Natural killer cell (primary cell): ENCODE measurements at regions not wholly inside any gene's neighbourhood (a gene's known extent, or its start where the extent isn't known, plus 50 kb on each side); places are given as distances from the start of the nearest gene placed in this dataset.

ENCODE experiments used
- ATAC-seq, 3 donors: fragments of 150-1000 bp in 2 of 3; fragments of 200-7000 bp in 1 of 3; cut with Tn5 transposase; 1 replicate in 1 of 3; 2 replicates in 2 of 3; pipeline ENCODE4 v1.10.0; 2021; ENCODE audit warnings: mild to moderate bottlenecking in 2 of 3, moderate library complexity in 2 of 3
- DNase-seq, 2 donors: peaks; one replicate each; pipeline versions ENCODE4 v3.0.0 to v3.0.0-alpha.2; 2013 to 2021; ENCODE audit warnings: mixed read lengths in 1 of 2
- H3K27ac ChIP-seq: one replicate; pipeline ENCODE4 v1.5.1; 2013; ENCODE audit warnings: mild to moderate bottlenecking, low read length
- H3K27me3 ChIP-seq: one replicate; pipeline ENCODE4 v1.6.1; 2013; ENCODE audit warnings: low read length; ENCODE audit not compliant: control insufficient read depth, insufficient read depth
- H3K36me3 ChIP-seq: one replicate; pipeline ENCODE4 v1.6.1; 2013; ENCODE audit warnings: low read length; ENCODE audit not compliant: control insufficient read depth, insufficient read depth
- H3K4me1 ChIP-seq: one replicate; pipeline ENCODE4 v1.6.1; 2013; ENCODE audit warnings: low read length; ENCODE audit not compliant: control insufficient read depth, insufficient read depth
- H3K4me3 ChIP-seq: one replicate; pipeline ENCODE4 v1.5.1; 2013; ENCODE audit warnings: low read length
- H3K9me3 ChIP-seq: one replicate; pipeline ENCODE4 v1.6.1; 2013; ENCODE audit warnings: low read length; ENCODE audit not compliant: control insufficient read depth, insufficient read depth
- H3K27ac Mint-ChIP-seq, 2 donors: one replicate each; pipeline ENCODE4 v1.8.0; 2022; ENCODE audit warnings: mild to moderate bottlenecking in 2 of 2, mixed read lengths in 2 of 2, moderate library complexity in 1 of 2
- H3K27me3 Mint-ChIP-seq, 2 donors: one replicate each; pipeline ENCODE4 v1.8.0; 2022; ENCODE audit warnings: low read depth in 2 of 2, mixed read lengths in 2 of 2
- H3K36me3 Mint-ChIP-seq: one replicate; pipeline ENCODE4 v1.8.0; 2022; ENCODE audit warnings: mixed read lengths
- H3K4me1 Mint-ChIP-seq, 2 donors: one replicate each; pipeline ENCODE4 v1.8.0; 2022; ENCODE audit warnings: mixed read lengths in 2 of 2
- H3K4me3 Mint-ChIP-seq: one replicate; pipeline ENCODE4 v1.8.0; 2022; ENCODE audit warnings: mild to moderate bottlenecking, moderate library complexity, mixed read lengths
- H3K9me3 Mint-ChIP-seq, 2 donors: one replicate each; pipeline ENCODE4 v1.8.0; 2022; ENCODE audit warnings: mixed read lengths in 2 of 2
- WGBS: methylation state at CpG from one replicate; pipeline ENCODE4 v1.1.7; 2013; ENCODE audit warnings: missing lambda C conversion rate; ENCODE audit not compliant: insufficient coverage; 5-methylcytosine and 5-hydroxymethylcytosine counted together
- intact Hi-C: fragments of 100-400 bp; cut with micrococcal nuclease; formaldehyde crosslinking; loops from one replicate; pipeline ENCODE4 v1.14.2; 2022
- TF ChIP-seq, protein P1 (sequence below): fragments of 200-600 bp; IDR thresholded peaks from one replicate; pipeline ENCODE4 v1.8.0; 2022; ENCODE audit warnings: antibody characterized with exemption

DNA sequence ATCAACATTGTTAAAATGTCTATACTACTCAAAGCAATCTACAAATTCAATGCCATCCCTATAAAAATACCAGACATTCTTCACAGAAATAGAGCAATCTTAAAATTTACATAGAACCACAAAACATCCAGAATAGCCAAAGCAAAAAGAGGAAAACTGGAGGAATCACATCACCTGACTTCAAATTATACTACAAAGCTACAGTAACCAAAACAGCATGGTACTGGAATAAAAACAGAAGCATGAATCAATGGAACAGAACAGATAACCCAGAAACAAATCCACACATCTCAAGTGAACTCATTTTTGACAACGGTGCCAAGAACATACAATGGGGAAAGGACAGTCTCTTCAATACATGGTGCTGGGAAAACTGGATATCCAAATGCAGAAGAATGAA lies 87.3 kb upstream of the EGFR start:
- no peak overlapping the region for H3K27ac ChIP-seq
- Mint-ChIP-seq H3K4me3 (no peak overlapping the region), H3K9me3 (peaks cover 12 to 18% of the 10 kb centered on the region in 2 donors), H3K4me1 (no peaks in the 10 kb centered on the region), H3K27ac (no peak overlapping the region), H3K36me3 (peaks cover 30% of the 10 kb centered on the region), H3K27me3 (peaks cover 15 to 29% of the 10 kb centered on the region in 2 donors)
- intact Hi-C loops = no loop called here
- H3K4me3 ChIP-seq = no peak overlapping the region
- ATAC-seq (no peak), DNase-seq (no peak)
- H3K4me1 ChIP-seq = no peaks in the 10 kb centered on the region
- H3K36me3 ChIP-seq = no peaks in the 10 kb centered on the region
- peaks cover 6% of the 10 kb centered on the region for H3K27me3 ChIP-seq
- 86% methylated on average over 1 of the region's 1 CpG for WGBS
- H3K9me3 ChIP-seq = no peaks in the 10 kb centered on the region
- TF ChIP-seq, protein P1, sequence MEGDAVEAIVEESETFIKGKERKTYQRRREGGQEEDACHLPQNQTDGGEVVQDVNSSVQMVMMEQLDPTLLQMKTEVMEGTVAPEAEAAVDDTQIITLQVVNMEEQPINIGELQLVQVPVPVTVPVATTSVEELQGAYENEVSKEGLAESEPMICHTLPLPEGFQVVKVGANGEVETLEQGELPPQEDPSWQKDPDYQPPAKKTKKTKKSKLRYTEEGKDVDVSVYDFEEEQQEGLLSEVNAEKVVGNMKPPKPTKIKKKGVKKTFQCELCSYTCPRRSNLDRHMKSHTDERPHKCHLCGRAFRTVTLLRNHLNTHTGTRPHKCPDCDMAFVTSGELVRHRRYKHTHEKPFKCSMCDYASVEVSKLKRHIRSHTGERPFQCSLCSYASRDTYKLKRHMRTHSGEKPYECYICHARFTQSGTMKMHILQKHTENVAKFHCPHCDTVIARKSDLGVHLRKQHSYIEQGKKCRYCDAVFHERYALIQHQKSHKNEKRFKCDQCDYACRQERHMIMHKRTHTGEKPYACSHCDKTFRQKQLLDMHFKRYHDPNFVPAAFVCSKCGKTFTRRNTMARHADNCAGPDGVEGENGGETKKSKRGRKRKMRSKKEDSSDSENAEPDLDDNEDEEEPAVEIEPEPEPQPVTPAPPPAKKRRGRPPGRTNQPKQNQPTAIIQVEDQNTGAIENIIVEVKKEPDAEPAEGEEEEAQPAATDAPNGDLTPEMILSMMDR = no peak

- peaks cover 12 to 21% of the 10 kb centered on the region in 2 donors for H3K9me3 Mint-ChIP-seq
- no peaks in the 10 kb centered on the region for H3K4me1 Mint-ChIP-seq
- no peak for ATAC-seq
- no peak overlapping the region for H3K4me3 Mint-ChIP-seq
- H3K4me1 ChIP-seq = no peaks in the 10 kb centered on the region
- no peak for DNase-seq
- no peaks in the 10 kb centered on the region for H3K36me3 ChIP-seq
- TF ChIP-seq, protein P1 = no peak
- H3K27me3 Mint-ChIP-seq = peaks cover 18 to 29% of the 10 kb centered on the region in 2 donors
- peaks cover 30% of the 10 kb centered on the region for H3K36me3 Mint-ChIP-seq
- WGBS = 12% methylated on average over 34 of the region's 34 CpGs
- no peak overlapping the region for H3K27ac ChIP-seq
- no peak overlapping the region for H3K4me3 ChIP-seq
- H3K27me3 ChIP-seq = peaks cover 6% of the 10 kb centered on the region
- no peaks in the 10 kb centered on the region for H3K9me3 ChIP-seq
- intact Hi-C loops = no loop called here
- no peak overlapping the region for H3K27ac Mint-ChIP-seq
Measured at GRCh38 chr7:54932818-54933543, 85.8 kb upstream of the EGFR start.

DNA sequence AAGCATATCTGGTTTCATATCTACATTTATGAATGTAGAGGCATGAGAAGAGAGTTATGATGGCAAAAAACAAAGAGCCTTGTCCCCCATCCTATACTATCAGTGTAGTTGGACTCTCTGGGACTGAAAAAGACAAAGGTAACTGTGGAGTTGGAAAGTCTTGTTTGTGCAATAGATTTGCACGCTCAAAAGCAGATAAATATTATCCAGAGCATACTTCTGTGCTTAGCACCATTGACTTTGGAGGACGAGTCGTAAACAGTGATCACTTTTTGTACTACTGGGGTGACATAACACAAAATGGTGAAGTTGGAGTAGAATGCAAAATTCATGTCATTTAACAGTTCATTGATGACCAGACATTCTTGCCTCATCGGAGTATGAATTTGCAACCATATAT lies 85.2 kb upstream of the EGFR start:
- H3K36me3 Mint-ChIP-seq = peaks cover 30% of the 10 kb centered on the region

More for the DNA sequence above, 85.2 kb upstream of the EGFR start:
- Histone ChIP-seq H3K27ac (no peak overlapping the region), H3K27me3 (peaks cover 6% of the 10 kb centered on the region), H3K36me3 (no peaks in the 10 kb centered on the region), H3K4me1 (no peaks in the 10 kb centered on the region), H3K4me3 (no peak overlapping the region), H3K9me3 (no peaks in the 10 kb centered on the region)
- WGBS = 94% methylated on average over 4 of the region's 4 CpGs
- H3K4me3 Mint-ChIP-seq = no peak overlapping the region
- TF ChIP-seq, protein P1 = no peak
- no peak overlapping the region for H3K27ac Mint-ChIP-seq
- DNase-seq (no peak), ATAC-seq (no peak)
- intact Hi-C loops = no loop called here
- H3K9me3 Mint-ChIP-seq = peaks cover 11 to 21% of the 10 kb centered on the region in 2 donors
- H3K27me3 Mint-ChIP-seq = peaks cover 18 to 29% of the 10 kb centered on the region in 2 donors
- H3K4me1 Mint-ChIP-seq = no peaks in the 10 kb centered on the region
